ENCODE measurements at regions not wholly inside any gene's neighbourhood (a gene's known extent, or its start where the extent isn't known, plus 50 kb on each side); places are given as distances from the start of the nearest gene placed in this dataset.
"Not testable (repeated sequence)": the region's sequence is repeated elsewhere in the genome, so short reads cannot be mapped to it uniquely, and the experiment has no call there.

DNA sequence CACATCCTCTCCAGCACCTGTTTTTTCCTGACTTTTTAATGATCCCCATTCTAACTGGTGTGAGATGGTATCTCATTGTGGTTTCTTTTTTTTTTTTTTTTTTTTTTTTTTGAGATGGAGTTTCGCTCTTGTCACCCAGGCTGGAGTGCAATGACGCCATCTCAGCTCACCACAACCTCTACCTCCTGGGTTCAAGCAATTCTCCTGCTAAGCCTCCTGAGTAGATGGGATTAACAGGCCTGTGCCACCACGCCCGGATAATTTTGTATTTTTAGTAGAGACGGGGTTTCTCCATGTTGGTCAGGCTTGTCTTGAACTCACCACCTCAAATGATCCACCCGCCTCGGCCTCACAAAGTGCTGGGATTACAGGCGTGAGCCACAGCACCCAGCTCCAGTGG is 184.7 kb downstream of the C9orf152 start:
- not testable (repeated sequence) for H3K79me1 ChIP-seq (replicated peaks; ENCODE audit: low read length, poor library complexity, severe bottlenecking); DNase-seq; H2BK5ac ChIP-seq (ENCODE audit: low read depth, low read length, poor library complexity, severe bottlenecking); H2AFZ ChIP-seq (ENCODE audit: low read depth, low read length); H3K23ac ChIP-seq (ENCODE audit: low read length in 2 of 2); H3K36me3 ChIP-seq (ENCODE audit: control insufficient read depth in 1 of 2, insufficient read depth in 2 of 2, low read depth in 1 of 2, low read length in 2 of 2); H3K18ac ChIP-seq (ENCODE audit: low read depth in 1 of 2, low read length in 2 of 2); H2AK5ac ChIP-seq (ENCODE audit: low read length, severe bottlenecking); H2BK15ac ChIP-seq (ENCODE audit: low read depth, poor library complexity, severe bottlenecking); H3K4me3 ChIP-seq (ENCODE audit: insufficient read depth in 1 of 2, low read depth in 1 of 2, low read length in 2 of 2); H3K4me2 ChIP-seq (ENCODE audit: low read length, poor library complexity, severe bottlenecking); H3K9me3 ChIP-seq (ENCODE audit: control insufficient read depth, low read length); H3K4me1 ChIP-seq (ENCODE audit: control insufficient read depth, insufficient read depth, low read depth, low read length); H3K14ac ChIP-seq (ENCODE audit: low read length in 2 of 2); H3K9ac ChIP-seq (ENCODE audit: low read length); H4K91ac ChIP-seq (ENCODE audit: low read length); H4K8ac ChIP-seq (ENCODE audit: low read length); H3K4ac ChIP-seq (ENCODE audit: low read depth in 1 of 2, low read length in 2 of 2); H3K27me3 ChIP-seq (ENCODE audit: control insufficient read depth in 1 of 2, insufficient read depth in 1 of 2, low read length in 2 of 2); H3K27ac ChIP-seq (ENCODE audit: low read length, poor library complexity, severe bottlenecking); H2BK120ac ChIP-seq (ENCODE audit: low read depth, low read length); H2BK12ac ChIP-seq (ENCODE audit: low read length in 2 of 2)
- WGBS = over 99% methylated on average over 6 of the region's 8 CpGs

DNA sequence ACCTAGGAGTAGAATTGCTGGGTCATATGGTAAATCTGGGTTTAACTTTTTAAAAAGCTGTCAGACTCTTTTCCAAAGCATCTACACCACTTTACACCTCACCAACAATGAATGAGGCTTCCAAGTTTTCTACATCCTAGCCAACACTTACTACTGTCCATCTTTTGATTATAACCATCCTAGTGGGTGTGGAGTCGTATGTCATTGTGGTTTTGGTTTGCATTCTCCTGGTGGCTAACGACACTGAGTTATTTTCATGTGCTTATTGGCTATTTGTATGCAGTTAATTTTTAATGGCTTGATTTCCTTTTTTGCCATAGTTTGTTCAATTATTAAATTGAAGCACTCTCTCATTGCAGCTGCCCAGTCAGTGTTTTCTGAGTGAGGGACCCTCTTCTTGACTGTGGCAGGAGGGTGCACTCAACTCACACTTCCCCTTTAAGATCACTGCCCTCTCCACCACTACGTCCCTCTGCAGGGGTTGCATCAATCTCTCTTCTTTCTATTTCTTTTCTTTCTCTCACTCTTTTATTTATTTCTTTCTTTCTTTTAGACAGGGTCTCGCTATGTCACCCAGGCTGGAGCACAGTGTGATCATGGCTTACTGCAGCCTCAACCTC is 182.3 kb downstream of the C9orf152 start:
- H2AK5ac ChIP-seq (ENCODE audit: low read length, severe bottlenecking) = peak overlapping the region; percentile 96

DNA sequence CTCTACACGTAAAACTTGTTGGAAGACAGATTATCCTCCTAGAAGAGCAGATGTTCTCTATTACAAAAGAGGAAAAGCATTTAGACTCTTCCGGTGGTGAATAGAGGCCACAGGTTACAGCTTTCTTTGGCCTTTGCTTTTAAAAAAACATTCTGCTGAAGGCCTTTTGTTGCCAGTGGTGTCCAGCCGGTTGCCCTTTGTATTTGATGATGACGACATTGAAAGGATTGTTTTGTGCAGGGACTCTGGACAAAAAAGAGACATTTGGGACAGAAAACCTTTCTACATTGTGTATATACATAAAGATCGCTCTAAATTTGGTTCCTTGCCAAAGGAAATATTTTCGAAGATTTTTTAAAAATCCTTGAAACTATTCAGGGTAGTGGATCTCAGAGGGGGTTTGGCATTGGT is 180.3 kb downstream of the C9orf152 start:
- peaks cover 9% of the 10 kb centered on the region for H3K79me1 ChIP-seq (replicated peaks; ENCODE audit: low read length, poor library complexity, severe bottlenecking)
- H3K27ac ChIP-seq (ENCODE audit: low read length, poor library complexity, severe bottlenecking) = peak overlapping the region; percentile 89
- no peaks in the 10 kb centered on the region for H3K27me3 ChIP-seq (ENCODE audit: control insufficient read depth in 1 of 2, insufficient read depth in 1 of 2, low read length in 2 of 2)
- H3K4ac ChIP-seq (ENCODE audit: low read depth in 1 of 2, low read length in 2 of 2) = no peak overlapping the region
- H3K14ac ChIP-seq (ENCODE audit: low read length in 2 of 2) = no peak overlapping the region
- H3K4me2 ChIP-seq (ENCODE audit: low read length, poor library complexity, severe bottlenecking) = peak overlapping the region; percentile 34
- no peaks in the 10 kb centered on the region for H3K36me3 ChIP-seq (ENCODE audit: control insufficient read depth in 1 of 2, insufficient read depth in 2 of 2, low read depth in 1 of 2, low read length in 2 of 2)
- WGBS = 31% methylated on average over 5 of the region's 6 CpGs
- no peak overlapping the region for H2AK5ac ChIP-seq (ENCODE audit: low read length, severe bottlenecking)
- no peak overlapping the region for H2BK15ac ChIP-seq (ENCODE audit: low read depth, poor library complexity, severe bottlenecking)
- no peak overlapping the region for H3K18ac ChIP-seq (ENCODE audit: low read depth in 1 of 2, low read length in 2 of 2)
- no peak overlapping the region for H2BK5ac ChIP-seq (ENCODE audit: low read depth, low read length, poor library complexity, severe bottlenecking)
- H3K9ac ChIP-seq (ENCODE audit: low read length) = peak overlapping the region; percentile 35
- no peak overlapping the region for H3K4me3 ChIP-seq (ENCODE audit: insufficient read depth in 1 of 2, low read depth in 1 of 2, low read length in 2 of 2)
- H3K23ac ChIP-seq (ENCODE audit: low read length in 2 of 2) = no peak overlapping the region
- no peak overlapping the region for H2BK12ac ChIP-seq (ENCODE audit: low read length in 2 of 2)
- H2BK120ac ChIP-seq (ENCODE audit: low read depth, low read length) = no peak overlapping the region
- H3K4me1 ChIP-seq (ENCODE audit: control insufficient read depth, insufficient read depth, low read depth, low read length) = peaks cover 11% of the 10 kb centered on the region
- no peak overlapping the region for H4K8ac ChIP-seq (ENCODE audit: low read length)
- no peaks in the 10 kb centered on the region for H3K9me3 ChIP-seq (ENCODE audit: control insufficient read depth, low read length)
- no peak overlapping the region for H2AFZ ChIP-seq (ENCODE audit: low read depth, low read length)
- no peak overlapping the region for H4K91ac ChIP-seq (ENCODE audit: low read length)
- DNase-seq = peak; percentile 75

More for the DNA sequence above, 182.3 kb downstream of the C9orf152 start:
- Histone ChIP-seq H3K9me3 (ENCODE audit: control insufficient read depth, low read length) (no peaks in the 10 kb centered on the region), H3K23ac (ENCODE audit: low read length in 2 of 2) (no peak overlapping the region), H3K27me3 (ENCODE audit: control insufficient read depth in 1 of 2, insufficient read depth in 1 of 2, low read length in 2 of 2) (no peaks in the 10 kb centered on the region), H3K14ac (ENCODE audit: low read length in 2 of 2) (no peak overlapping the region), H4K91ac (ENCODE audit: low read length) (peak overlapping the region; percentile 75), H3K27ac (ENCODE audit: low read length, poor library complexity, severe bottlenecking) (no peak overlapping the region), H3K79me1 (replicated peaks; ENCODE audit: low read length, poor library complexity, severe bottlenecking) (peaks cover 6% of the 10 kb centered on the region), H2BK120ac (ENCODE audit: low read depth, low read length) (no peak overlapping the region), H3K18ac (ENCODE audit: low read depth in 1 of 2, low read length in 2 of 2) (peak overlapping the region in 1 of 2 experiments; percentile 22), H2AFZ (ENCODE audit: low read depth, low read length) (no peak overlapping the region), H2BK5ac (ENCODE audit: low read depth, low read length, poor library complexity, severe bottlenecking) (peak overlapping the region; percentile 19), H4K8ac (ENCODE audit: low read length) (no peak overlapping the region), H2BK15ac (ENCODE audit: low read depth, poor library complexity, severe bottlenecking) (no peak overlapping the region), H3K4ac (ENCODE audit: low read depth in 1 of 2, low read length in 2 of 2) (peak overlapping the region in 1 of 2 experiments; percentile 41), H3K4me2 (ENCODE audit: low read length, poor library complexity, severe bottlenecking) (no peak overlapping the region), H3K4me3 (ENCODE audit: insufficient read depth in 1 of 2, low read depth in 1 of 2, low read length in 2 of 2) (no peak overlapping the region), H3K9ac (ENCODE audit: low read length) (no peak overlapping the region), H3K36me3 (ENCODE audit: control insufficient read depth in 1 of 2, insufficient read depth in 2 of 2, low read depth in 1 of 2, low read length in 2 of 2) (no peaks in the 10 kb centered on the region), H3K4me1 (ENCODE audit: control insufficient read depth, insufficient read depth, low read depth, low read length) (peaks cover 6% of the 10 kb centered on the region), H2BK12ac (ENCODE audit: low read length in 2 of 2) (peak overlapping the region; percentile 39 to 96)
- no peak for DNase-seq
- 77% methylated on average over 4 of the region's 4 CpGs for WGBS

DNA sequence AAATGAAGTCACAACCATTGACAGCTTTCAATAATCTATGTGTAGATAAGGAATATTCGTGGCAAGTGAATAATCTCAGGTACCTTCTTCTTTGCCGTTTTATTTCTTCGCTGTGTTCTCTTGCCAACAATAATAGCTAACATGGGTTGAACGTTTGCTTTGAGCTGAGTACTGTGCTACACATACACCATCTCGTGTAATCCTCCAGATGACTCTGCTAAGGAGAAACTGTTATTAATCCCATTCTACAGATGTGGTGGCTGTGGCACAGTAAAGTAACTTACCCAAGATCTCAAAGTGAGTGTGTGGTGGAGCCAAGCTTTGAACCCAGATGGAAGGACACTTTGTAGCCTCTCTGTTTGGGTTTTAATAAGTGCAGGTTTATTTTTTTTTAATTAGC is 179.7 kb downstream of the C9orf152 start:
- Histone ChIP-seq H4K91ac (ENCODE audit: low read length) (peak overlapping the region; percentile 83), H2BK15ac (ENCODE audit: low read depth, poor library complexity, severe bottlenecking) (no peak overlapping the region), H3K9ac (ENCODE audit: low read length) (no peak overlapping the region), H3K4me1 (ENCODE audit: control insufficient read depth, insufficient read depth, low read depth, low read length) (peaks cover 11% of the 10 kb centered on the region), H3K9me3 (ENCODE audit: control insufficient read depth, low read length) (no peaks in the 10 kb centered on the region), H3K4ac (ENCODE audit: low read depth in 1 of 2, low read length in 2 of 2) (peak overlapping the region in 1 of 2 experiments; percentile 64), H3K4me2 (ENCODE audit: low read length, poor library complexity, severe bottlenecking) (no peak overlapping the region), H3K79me1 (replicated peaks; ENCODE audit: low read length, poor library complexity, severe bottlenecking) (peaks cover 9% of the 10 kb centered on the region), H2BK120ac (ENCODE audit: low read depth, low read length) (peak overlapping the region; percentile 77), H3K36me3 (ENCODE audit: control insufficient read depth in 1 of 2, insufficient read depth in 2 of 2, low read depth in 1 of 2, low read length in 2 of 2) (no peaks in the 10 kb centered on the region), H2AK5ac (ENCODE audit: low read length, severe bottlenecking) (peak overlapping the region; percentile 96), H3K18ac (ENCODE audit: low read depth in 1 of 2, low read length in 2 of 2) (peak overlapping the region; percentile 16 to 95), H3K27me3 (ENCODE audit: control insufficient read depth in 1 of 2, insufficient read depth in 1 of 2, low read length in 2 of 2) (no peaks in the 10 kb centered on the region), H3K23ac (ENCODE audit: low read length in 2 of 2) (no peak overlapping the region), H2BK12ac (ENCODE audit: low read length in 2 of 2) (peak overlapping the region; percentile 45 to 98), H3K4me3 (ENCODE audit: insufficient read depth in 1 of 2, low read depth in 1 of 2, low read length in 2 of 2) (no peak overlapping the region), H4K8ac (ENCODE audit: low read length) (no peak overlapping the region), H3K14ac (ENCODE audit: low read length in 2 of 2) (no peak overlapping the region), H3K27ac (ENCODE audit: low read length, poor library complexity, severe bottlenecking) (peak overlapping the region; percentile 84), H2BK5ac (ENCODE audit: low read depth, low read length, poor library complexity, severe bottlenecking) (no peak overlapping the region), H2AFZ (ENCODE audit: low read depth, low read length) (no peak overlapping the region)
- 83% methylated on average over 4 of the region's 5 CpGs for WGBS
- DNase-seq = no peak
